ENCODE measurements at regions not wholly inside any gene's neighbourhood (a gene's known extent, or its start where the extent isn't known, plus 50 kb on each side); places are given as distances from the start of the nearest gene placed in this dataset.

DNA sequence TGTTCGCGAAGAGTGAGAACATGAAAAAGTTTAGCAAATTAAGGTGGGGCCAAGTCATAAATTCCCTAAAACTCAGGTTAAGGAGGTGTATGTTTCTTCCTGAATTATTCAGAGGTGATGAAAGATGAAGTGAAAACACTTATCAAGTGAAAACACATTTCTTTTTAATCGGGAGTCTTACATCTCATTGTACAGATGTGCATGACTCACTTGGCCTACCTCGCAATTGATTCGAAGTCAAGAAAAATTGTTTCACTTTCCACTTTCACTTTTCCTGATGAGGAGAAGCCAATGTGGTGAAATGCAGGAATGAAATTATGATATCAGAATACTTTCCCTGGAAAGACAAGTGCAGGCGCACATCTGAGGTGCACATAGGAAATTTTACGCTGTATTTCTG, 78.7 kb downstream of the SLC25A46 start:
- TF ChIP-seq, protein P1, sequence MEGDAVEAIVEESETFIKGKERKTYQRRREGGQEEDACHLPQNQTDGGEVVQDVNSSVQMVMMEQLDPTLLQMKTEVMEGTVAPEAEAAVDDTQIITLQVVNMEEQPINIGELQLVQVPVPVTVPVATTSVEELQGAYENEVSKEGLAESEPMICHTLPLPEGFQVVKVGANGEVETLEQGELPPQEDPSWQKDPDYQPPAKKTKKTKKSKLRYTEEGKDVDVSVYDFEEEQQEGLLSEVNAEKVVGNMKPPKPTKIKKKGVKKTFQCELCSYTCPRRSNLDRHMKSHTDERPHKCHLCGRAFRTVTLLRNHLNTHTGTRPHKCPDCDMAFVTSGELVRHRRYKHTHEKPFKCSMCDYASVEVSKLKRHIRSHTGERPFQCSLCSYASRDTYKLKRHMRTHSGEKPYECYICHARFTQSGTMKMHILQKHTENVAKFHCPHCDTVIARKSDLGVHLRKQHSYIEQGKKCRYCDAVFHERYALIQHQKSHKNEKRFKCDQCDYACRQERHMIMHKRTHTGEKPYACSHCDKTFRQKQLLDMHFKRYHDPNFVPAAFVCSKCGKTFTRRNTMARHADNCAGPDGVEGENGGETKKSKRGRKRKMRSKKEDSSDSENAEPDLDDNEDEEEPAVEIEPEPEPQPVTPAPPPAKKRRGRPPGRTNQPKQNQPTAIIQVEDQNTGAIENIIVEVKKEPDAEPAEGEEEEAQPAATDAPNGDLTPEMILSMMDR (IDR thresholded peaks at IDR 0.05; ENCODE audit: insufficient read depth, low read depth, low read length), result no peak
- TF ChIP-seq EZH2 (IDR thresholded peaks at IDR 0.05; ENCODE audit: insufficient read depth, low read length), result no peak

Data from astrocyte (in vitro differentiated cells and primary cell).